HG03457 (cell line): ENCODE measurements at regions not wholly inside any gene's neighbourhood (a gene's known extent, or its start where the extent isn't known, plus 50 kb on each side); places are given as distances from the start of the nearest gene placed in this dataset.

ENCODE experiments used
- ATAC-seq: cut with Tn5 transposase; IDR thresholded peaks from one replicate; pipeline ENCODE4 v1.9.1; 2021; ENCODE audit warnings: moderate number of reproducible peaks; ENCODE audit not compliant: unreplicated experiment

DNA sequence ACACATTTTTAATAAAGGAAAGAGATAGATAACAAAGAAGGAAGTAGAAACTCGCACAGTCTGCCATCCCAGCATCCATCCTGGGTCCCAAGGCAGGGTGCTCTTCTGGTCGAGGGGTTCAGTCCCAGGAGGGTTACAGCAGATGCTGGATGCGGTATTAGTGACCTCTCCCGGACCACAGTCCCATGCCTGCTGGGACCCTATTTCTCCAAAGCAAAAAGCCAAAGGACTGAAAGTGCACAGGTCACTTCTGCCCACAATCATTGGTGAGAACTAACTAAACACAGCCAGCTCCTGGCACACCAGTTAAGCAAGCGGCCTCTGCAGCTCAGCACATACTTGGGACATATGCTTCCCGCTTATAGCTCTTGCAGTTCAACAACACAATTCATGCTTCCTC is 96.1 kb upstream of the HABP2 start:
- ATAC-seq: no peak

DNA sequence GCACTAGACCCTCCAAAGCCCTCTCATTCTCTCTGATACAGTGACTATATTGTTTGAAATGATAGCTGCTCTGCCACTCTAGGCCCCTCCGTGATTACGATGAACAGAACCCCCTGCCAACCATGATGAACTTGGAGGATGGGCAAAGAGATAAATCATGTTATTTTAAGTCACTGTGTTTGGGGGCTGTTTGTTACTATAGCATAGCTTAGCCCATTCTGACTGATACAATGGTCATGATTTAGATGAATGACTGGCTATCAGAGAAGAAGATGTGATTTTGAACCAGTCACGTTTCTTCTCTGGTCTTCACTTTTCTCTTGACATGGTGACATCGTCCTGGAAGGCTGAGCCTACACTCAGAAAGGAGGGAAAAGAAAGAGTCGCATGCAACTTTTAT is 95.4 kb upstream of the HABP2 start:
- no peak for ATAC-seq

DNA sequence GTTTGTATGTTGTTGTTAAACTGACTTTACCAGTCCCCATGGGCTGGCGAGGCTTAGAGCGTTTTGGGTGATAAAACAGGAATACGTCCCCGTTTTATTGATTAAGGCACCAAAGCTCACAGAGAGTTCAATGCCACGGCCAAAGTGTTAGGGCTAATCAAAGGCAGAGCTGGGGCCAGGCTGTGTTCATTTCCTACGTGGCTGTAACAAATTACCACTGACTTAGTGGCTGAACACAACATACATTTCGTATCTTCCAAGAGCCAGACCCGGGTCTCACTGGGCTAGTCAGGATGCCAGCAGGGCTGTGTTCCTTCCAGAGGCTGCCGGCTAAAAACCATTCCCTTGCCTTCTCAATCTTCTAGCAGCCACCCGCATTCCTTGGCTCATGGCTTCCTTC is 94.4 kb upstream of the HABP2 start:
- ATAC-seq: no peak

DNA sequence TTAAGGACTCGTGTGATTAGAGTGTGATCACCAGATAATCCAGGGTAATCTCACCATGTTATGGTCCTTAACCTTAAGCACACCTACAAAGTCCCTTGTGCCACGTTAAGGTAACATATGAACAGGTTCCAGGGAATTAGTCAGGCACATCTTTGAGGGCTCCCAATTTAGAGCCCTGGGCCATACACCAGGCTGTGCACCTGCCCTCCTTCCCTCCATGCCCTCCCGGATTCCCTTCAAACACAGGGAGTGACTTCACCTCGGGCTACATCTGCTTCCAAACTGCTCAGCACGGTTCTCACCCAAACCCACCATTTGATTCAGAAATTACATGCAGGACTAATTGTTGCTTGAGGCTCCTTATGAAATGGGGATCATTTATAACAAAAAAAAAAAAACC is 93.9 kb upstream of the HABP2 start:
- ATAC-seq: no peak

DNA sequence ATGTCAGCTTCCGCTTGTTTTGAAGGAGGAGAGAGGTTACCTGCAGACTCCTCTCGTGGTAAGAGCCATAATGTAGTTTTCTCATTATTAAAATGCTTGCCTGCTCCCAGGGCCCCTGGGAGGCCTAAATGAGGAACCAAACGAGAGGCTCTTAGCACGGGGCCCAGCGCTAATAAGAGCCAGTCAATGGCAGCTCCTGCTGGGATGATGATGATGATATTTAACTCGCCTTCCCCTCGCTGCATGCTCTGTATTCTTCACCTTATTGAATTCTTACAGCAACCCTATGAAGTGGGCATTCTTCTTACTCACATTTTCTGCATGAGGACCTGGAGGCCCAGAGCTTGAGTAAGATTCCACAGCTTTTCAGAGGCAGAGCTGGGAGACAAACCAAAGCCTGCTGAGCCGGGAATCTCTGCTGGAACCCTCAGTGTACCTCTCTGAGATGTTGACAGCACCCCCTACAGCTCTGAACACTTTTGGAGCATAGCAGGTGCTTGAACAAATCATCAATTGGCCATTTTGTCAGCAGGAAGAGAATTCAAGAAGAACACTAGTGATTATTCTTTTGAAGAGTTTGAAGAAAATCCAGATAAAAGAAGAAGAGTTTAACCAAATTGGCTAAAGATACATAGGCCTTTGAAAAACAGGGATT is 93.1 kb upstream of the HABP2 start:
- ATAC-seq: no peak

DNA sequence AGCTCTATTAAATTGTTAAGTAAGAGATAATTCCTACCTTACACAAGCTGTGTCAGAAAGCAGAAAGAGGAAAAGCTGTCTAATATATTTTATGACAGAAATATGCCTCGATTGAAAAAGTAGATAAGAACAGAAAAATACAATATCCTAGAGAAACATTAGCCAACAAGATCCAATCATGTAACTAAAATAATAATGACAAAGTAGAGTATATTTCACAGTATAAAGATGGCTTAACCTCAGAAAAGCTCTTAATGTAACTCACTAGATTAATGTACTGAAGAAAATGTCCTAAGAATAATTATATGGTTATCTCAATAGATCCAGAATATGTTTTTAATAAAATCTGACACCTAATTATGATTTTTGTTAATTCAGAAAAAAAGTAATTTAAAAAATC is 89.8 kb upstream of the HABP2 start:
- ATAC-seq: no peak

DNA sequence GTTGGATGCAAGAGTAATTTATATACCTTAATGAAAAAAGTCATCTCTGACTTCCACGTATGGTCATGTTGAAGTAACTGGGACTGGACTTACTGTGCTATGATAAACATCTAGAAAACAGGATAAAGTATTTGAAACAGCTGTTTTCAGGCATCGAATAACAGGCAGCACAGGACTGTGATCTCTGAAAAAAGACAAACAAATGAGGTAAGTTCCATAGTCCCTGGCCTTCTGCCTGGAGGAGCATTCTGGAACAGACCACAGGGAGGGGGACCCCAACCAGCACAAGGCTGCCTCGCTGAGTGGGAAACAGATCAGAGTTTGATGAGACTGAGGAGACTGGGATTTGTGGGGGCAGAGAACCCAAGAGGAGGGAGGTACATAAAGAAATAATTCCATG is 89.1 kb upstream of the HABP2 start:
- ATAC-seq: no peak

DNA sequence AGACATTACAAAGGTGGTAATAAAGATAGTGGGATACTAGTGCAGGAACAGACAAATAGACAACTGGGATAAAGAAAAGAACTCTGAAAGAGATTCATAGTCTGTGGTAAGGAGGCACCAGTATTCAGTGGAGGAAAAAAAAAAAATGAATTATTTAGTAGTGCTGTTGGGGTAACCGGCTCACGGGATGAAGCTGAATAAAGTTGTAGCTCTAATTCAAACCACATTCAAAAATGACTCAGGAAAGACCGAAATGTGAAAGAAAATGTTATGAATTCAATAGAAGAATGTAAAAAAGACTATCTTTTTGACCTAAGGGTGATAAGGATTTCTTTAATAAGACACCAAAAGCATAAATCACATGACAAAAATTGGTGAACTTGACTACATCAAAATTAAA is 83.1 kb upstream of the HABP2 start:
- no peak for ATAC-seq

DNA sequence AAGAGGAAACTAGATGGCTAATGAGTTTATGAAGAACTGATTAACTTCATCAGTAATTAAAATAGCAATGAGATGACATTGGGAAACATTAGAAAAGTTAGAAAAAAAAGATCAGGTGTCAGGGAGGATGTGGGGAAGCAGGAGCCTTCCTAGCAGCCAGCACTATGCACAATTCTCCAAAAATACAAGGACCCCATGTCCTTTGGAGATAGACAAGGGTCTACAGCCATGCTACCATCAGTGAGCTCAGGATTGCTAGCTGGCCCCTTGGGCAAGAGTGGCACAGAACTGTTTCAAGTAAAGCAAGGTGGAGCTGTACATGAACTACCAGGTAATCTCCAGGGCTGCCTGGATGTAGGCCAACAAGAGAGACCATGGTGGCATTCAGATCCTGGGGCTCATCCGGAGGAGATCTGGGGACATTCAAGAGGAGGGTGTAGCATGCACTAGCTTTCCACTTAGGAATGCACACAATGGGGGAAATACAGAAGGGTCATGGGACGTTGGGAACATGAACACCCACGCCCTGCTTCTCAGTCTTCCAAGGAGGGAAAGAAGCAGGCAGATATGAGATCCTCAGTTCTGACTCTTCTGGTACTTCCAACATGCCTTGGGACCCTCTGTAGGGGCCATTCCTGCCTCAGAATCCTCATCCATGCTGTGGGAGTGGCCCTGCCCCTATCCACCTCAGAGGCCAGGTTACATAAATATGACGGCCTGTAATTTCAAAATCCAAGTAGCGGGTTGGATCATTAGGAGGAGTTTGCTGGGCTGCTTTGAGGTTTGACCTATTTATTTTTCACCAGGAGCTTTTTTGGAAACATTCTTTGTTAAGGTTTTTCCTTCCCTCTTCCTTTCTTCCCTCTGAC is 82.2 kb upstream of the HABP2 start:
- no peak for ATAC-seq

DNA sequence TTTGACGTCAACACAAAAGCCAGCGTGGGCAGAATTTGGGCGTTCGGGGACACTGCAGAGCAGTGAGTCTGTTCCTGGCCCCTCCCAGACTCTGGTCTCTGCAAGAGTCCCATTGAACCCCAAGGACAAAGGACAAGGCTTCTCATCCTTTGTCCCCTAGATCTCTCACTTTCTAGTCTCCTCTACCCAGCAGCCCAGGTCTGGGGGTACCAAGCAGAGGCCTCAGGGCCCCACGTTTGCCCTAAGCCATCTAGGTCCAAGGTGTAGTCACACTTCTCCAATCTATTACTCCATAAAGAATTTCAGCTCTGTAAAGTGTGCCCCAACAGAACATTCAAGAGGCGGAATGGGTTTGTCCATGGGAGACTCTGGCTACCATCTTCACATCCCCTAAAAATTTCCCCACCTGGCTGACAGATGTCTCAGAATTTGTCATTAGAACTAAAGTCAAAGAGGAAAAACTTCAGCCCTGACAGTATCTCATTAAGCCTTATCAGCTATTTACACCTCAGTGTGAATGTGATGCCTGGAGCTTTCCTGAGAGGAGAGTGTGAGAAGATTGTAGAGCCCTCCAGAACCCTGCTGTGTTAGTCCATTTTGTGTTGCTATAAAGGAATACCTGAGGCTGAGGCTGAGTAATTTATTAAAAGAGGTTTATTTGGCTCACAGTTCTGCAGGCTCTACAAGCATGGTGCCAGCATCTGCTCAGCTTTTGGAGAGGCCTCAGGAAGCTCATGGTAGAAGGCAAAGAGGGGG is 81.4 kb upstream of the HABP2 start:
- no peak for ATAC-seq

DNA sequence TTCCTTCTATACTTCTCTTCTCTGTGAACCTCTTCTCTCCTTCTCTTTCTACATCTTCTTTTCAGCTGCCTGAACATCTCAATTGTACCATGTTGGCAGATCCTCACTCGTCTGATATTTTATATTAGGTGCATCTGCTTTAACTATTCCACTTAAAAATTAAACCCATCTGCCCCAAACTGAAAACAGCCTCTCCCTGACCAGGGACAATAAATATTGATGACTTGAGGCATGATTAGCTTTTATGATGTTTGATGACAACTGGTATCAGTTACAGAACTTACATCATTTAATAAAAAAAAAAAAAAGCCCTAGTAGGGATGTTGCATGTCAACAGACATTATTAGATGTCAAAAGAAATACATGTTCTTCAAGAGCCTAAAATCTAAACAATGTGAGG is 79.8 kb upstream of the HABP2 start:
- no peak for ATAC-seq

DNA sequence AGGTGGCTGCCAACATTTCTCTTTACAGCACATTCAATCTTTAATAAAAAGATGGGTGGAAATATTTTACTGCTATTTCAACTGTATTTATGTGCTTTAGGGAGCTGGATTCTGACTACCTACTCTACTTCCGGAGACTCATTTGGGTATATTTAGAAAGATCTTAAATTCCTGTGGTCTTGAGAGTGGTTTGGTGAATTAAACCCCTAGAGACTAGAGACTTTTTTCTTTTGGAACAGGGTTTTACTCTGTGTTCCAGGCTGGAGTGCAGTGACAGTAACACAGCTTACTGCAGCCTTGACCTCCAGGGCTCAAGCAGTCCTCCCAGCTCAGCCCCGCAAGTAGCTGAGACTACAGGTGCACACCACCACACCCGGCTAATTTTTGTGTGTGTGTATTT is 79.0 kb upstream of the HABP2 start:
- no peak for ATAC-seq

DNA sequence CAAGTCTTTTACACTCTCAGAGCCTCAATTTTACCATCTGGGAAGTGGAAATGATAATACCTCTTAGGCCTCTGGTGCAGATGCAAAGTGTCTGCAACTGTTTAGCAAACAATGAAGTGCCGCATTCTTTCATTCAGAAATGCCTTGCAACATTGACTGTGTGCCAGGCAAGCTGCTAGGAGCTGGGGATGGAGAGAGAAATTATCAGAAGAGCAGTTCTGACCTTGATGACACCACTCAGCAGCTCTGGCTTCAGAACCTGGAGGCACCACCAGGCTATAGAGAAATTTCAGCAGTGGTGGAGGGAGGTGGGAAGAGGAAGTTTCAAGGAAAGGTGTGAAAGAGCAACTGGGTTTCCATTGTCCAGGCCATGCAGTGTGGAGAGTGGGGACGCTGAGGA is 78.1 kb upstream of the HABP2 start:
- no peak for ATAC-seq

DNA sequence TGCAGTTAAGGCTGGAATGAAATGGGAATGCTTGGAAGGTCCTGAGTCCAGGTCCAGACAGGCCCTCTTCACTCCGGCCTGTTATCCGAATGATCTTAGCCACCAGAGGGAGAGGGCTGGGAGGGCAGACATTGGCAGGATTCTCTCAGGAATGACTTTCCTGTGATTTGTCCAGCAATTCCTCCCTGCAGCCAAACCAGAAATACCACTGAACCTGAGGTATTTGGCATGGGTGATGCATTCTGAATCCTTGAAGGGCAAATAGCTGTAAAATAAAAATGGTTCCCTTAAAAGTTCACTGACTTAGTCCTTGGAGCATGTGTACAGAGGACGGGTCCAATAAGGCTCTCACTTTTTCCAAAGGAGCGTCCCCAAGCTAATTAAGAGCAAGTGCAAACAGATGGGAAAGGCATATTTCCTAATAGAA is 77.5 kb upstream of the HABP2 start:
- ATAC-seq: no peak

DNA sequence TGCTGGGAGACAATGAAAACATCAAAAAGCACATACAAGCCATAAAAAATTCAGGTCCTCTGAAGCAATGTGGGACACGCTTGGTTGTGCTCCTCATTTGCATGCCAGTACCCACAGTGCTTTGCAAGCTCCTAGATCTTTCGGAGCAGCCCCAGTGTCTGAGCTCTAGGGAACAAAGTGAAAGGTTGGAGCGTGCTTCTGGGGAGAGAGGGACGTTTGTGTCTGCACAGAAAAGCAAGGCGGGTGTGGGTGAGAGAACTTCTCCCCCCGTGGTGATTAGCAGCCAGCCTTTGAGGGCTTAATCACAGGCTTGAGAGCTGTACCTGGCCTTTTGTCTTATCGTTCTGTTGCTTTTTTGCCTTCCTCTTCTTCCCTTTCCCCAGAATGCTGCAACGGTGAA is 76.7 kb upstream of the HABP2 start:
- no peak for ATAC-seq

DNA sequence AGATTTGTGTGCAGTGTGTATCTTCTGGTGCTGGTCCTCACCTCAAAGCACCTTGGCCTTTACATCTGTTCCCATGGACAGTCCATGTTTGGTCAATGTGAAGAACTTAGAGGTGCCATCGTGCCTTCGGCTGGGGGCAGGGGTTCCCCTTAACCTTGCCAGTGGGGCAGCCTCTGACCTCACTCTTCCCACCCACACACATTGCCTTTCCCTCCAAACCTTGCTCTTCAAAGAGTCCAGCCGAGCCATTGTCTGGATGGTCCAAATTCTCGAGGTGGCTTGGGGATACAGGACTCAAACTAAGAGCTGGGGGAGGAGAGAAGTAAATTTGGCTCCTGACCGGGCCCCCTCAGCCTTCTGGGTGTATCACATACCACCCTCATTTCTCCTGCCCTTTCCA is 76.2 kb upstream of the HABP2 start:
- ATAC-seq: no peak

DNA sequence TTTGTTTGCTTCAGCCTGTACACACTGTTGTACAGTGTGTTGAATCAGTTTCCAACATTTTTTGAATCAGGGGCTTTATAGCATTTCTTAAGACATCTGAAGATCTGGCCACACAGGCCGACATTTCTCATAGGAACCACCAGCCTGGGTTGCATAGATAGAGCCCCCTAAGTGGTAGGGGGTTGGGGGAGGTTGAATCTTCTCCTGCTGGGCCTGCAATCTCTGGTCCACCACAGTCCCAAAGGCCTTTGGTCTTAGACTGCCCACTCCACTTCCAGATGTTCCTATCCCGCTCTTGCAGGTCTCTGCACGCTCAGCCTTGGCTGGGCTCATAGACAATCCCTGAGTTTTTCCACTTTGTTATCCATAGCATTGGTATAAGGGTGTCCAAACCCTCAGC is 75.4 kb upstream of the HABP2 start:
- no peak for ATAC-seq

DNA sequence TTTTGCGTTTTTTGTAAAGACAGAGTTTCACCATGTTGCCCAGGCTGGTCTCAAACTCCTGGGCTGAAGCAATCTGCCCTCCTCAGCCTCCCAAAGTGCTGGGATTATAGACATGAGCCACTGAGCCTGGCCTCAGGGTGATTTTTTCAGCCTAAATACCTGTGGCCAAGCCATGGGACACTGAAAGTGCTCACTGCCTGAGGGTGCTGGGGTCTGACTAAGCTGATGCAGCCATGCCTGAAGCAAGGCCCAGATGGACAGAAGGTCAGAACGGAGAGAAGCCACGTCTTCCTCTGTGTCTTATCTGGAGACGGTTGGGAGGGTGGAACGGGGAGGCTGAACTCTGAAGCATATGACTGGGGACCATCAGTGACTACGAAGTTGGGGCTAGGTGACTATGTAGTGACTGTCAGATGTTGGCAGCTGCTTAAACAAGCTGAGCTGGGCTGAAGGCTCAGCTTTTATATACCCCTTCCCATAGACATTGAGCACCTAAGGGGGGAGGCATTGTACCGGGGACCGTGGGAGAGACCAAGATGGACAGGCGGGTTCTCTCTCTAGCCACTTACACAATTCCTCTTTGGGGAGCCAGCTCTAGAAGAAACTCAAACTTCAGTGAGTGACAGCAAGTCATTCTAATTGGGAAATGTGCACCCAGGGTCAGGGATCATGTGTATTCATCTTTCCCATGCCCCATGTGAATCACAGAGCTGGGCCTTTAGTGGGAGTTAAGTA is 73.3 kb upstream of the HABP2 start:
- no peak for ATAC-seq

DNA sequence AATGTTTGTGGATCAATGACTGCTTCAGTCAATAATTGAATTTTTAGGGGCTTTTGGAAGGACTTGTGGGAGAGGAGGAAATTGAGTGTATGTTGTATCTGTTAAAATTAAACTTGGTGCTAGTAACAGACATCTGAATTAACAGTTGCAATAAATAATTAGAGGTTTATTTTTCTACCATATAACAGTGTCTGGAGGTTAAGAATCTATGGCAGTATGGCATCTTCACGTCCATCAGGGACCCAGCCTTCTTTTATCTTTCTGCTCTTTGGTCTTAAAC is 72.8 kb upstream of the HABP2 start:
- ATAC-seq: no peak

DNA sequence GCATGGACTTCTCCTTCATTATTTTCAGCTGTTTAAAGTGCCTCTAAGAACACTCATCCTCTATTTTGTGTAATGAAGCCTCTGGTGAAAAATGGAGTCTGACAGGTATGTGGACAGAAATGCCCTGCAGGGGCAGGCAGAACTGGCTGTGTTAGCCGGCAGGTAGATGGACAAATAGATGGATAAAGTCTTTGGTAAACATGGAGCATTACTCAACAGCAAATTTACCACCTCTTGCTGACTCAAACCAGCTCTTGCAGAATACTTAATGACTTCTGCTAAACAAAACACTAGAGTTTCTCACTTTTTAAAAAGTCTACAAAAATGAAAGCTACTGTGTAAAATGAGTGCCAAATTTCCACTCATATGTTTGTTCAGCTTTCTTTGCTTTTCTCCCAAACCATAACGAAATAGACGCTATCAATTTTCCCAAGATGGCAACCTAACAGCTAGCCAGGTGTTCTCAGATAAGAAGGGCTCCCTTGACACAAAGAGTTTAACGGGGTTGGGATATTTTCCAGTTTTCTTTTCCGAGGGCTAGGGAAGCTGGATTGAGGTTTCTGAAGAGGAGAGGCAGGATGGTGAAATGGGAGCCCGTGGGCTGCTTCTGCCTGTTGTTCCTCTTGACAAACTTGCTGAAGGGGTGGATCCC is 71.9 kb upstream of the HABP2 start:
- no peak for ATAC-seq

DNA sequence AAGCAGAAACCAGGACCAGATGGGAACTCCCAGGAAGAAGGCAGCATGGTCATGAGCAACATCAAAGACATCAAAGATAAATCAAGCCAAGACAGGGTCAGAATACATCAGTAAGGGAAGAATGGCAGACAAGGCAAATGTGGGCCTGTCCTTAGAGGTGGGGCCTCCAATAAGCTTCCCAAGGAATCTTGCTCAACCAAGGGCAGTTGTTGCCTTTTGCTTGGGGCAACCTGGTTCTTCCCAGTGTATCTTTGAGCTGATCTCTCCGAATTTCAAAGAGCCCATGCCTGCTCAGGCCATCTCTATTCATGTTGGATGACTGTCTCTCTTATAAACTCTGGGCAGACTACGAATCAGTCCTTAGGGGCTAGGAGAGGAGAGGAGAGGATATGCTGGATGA is 68.4 kb upstream of the HABP2 start:
- no peak for ATAC-seq
